Thyroid gland (tissue), 4 donors: ENCODE measurements at regions not wholly inside any gene's neighbourhood (a gene's known extent, or its start where the extent isn't known, plus 50 kb on each side); places are given as distances from the start of the nearest gene placed in this dataset.

Experiments
- POLR2A ChIP-seq, 2 donors: fragments of 450-650 bp; IDR thresholded peaks; one replicate each; pipeline ENCODE4 v1.6.1; 2017; ENCODE audit warnings: antibody characterized with exemption in 2 of 2, mild to moderate bottlenecking in 2 of 2, moderate library complexity in 1 of 2
- TF ChIP-seq, protein P1 (sequence below), 6 experiments: fragments of 200-600 bp in 3 of 6; fragments of 450-650 bp in 3 of 6; sonication (generic) in 3 of 6; IDR thresholded peaks; one replicate each; pipeline ENCODE4 v1.5.1; 2016 to 2019; ENCODE audit warnings: antibody characterized with exemption in 6 of 6, mild to moderate bottlenecking in 2 of 6, inconsistent platforms in 1 of 6, moderate library complexity in 1 of 6

DNA sequence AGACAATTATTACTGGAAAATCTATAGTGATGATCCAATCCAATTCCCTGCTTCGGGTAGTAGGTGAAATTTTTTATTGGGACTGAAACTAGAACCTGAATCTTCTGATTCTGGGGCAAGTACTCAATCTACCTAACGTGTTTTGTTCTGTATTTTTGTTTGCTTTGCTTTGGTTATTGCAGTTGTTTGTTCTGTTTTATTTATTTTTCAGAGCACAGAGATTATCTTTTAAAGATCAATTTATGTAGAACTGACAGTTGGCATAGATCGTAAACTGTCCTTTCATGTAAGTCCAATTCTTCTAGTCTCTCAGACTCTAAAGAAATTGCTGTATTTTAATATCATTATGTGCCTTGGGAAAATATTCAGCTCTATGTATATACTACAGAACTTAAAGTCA, 401.6 kb downstream of the ANXA1 start:
- TF ChIP-seq, protein P1, sequence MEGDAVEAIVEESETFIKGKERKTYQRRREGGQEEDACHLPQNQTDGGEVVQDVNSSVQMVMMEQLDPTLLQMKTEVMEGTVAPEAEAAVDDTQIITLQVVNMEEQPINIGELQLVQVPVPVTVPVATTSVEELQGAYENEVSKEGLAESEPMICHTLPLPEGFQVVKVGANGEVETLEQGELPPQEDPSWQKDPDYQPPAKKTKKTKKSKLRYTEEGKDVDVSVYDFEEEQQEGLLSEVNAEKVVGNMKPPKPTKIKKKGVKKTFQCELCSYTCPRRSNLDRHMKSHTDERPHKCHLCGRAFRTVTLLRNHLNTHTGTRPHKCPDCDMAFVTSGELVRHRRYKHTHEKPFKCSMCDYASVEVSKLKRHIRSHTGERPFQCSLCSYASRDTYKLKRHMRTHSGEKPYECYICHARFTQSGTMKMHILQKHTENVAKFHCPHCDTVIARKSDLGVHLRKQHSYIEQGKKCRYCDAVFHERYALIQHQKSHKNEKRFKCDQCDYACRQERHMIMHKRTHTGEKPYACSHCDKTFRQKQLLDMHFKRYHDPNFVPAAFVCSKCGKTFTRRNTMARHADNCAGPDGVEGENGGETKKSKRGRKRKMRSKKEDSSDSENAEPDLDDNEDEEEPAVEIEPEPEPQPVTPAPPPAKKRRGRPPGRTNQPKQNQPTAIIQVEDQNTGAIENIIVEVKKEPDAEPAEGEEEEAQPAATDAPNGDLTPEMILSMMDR (IDR thresholded peaks at IDR 0.05), result no peak
- TF ChIP-seq POLR2A (IDR thresholded peaks at IDR 0.05), result no peak
